ENCODE measurements at regions not wholly inside any gene's neighbourhood (a gene's known extent, or its start where the extent isn't known, plus 50 kb on each side); places are given as distances from the start of the nearest gene placed in this dataset.
"Not testable (repeated sequence)": the region's sequence is repeated elsewhere in the genome, so short reads cannot be mapped to it uniquely, and the experiment has no call there.

DNA sequence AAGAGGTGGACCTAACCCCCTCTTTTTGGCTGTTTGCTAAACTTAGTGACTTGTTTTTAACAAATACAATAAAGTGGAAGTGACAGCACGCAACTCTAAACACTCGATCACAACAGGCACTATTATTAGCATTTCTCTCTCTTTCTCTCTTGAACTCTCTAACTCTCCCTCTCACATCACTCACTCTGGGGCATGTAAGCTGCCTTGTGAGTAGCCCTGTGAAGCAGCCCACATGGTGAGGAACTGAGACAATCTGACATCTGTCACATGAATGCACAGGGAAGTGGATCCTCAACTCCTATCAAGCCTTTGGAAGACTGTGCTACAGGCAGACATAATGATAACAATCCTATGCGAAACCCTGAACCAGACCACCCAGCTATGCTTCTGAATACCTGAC lies 609.0 kb upstream of the CNTN5 start:
- Histone ChIP-seq H3K27me3 (ENCODE audit: control insufficient read depth, low read length) (no peaks in the 10 kb centered on the region), H3K4me3 (ENCODE audit: low read length) (no peak overlapping the region), H3K9me3 (ENCODE audit: control insufficient read depth, insufficient read depth, low read length) (no peaks in the 10 kb centered on the region), H3K27ac (ENCODE audit: low read depth, low read length) (no peak overlapping the region), H3K9me2 (replicated peaks; ENCODE audit: control insufficient read depth, low read length) (no peaks in the 10 kb centered on the region), H3K4me1 (ENCODE audit: control insufficient read depth, low read length) (no peaks in the 10 kb centered on the region), H3K4me2 (ENCODE audit: low read length) (no peak overlapping the region), H3K79me2 (ENCODE audit: control insufficient read depth, low read length) (no peaks in the 10 kb centered on the region), H4K20me1 (ENCODE audit: control insufficient read depth, insufficient read depth, low read depth, low read length) (no peaks in the 10 kb centered on the region), H3K36me3 (ENCODE audit: control insufficient read depth, low read length) (no peaks in the 10 kb centered on the region), H3F3A (ENCODE audit: control insufficient read depth, insufficient read depth) (no peaks in the 10 kb centered on the region)
- TF ChIP-seq EZH2phosphoT487 (IDR thresholded peaks at IDR 0.05; ENCODE audit: borderline replicate concordance, low read length) (no peak), CTCF (IDR thresholded peaks at IDR 0.05; ENCODE audit: low read depth, low read length, poor library complexity, severe bottlenecking) (no peak)

- Histone ChIP-seq H3K9me3 (ENCODE audit: control insufficient read depth, insufficient read depth, low read length) (no peaks in the 10 kb centered on the region; the same call in 1 of the 2 replicates), H3K4me1 (ENCODE audit: control insufficient read depth, low read length) (no peaks in the 10 kb centered on the region), H3K27ac (ENCODE audit: low read depth, low read length) (no peak overlapping the region), H3K36me3 (ENCODE audit: control insufficient read depth, low read length) (no peaks in the 10 kb centered on the region), H4K20me1 (ENCODE audit: control insufficient read depth, insufficient read depth, low read depth, low read length) (no peaks in the 10 kb centered on the region), H3K4me2 (ENCODE audit: low read length) (no peak overlapping the region), H3F3A (ENCODE audit: control insufficient read depth, insufficient read depth) (no peaks in the 10 kb centered on the region), H3K9me2 (replicated peaks; ENCODE audit: control insufficient read depth, low read length) (no peaks in the 10 kb centered on the region), H3K27me3 (ENCODE audit: control insufficient read depth, low read length) (no peaks in the 10 kb centered on the region), H3K79me2 (ENCODE audit: control insufficient read depth, low read length) (no peaks in the 10 kb centered on the region), H3K4me3 (ENCODE audit: low read length) (no peak overlapping the region)
- no peak for TF ChIP-seq CTCF (IDR thresholded peaks at IDR 0.05; ENCODE audit: low read depth, low read length, poor library complexity, severe bottlenecking)
- TF ChIP-seq EZH2phosphoT487 (IDR thresholded peaks at IDR 0.05; ENCODE audit: borderline replicate concordance, low read length): no peak
Observed at GRCh38 chr11:98417256-98417755, 603.4 kb upstream of the CNTN5 start.

- Histone ChIP-seq H3K4me2 (ENCODE audit: low read length) (no peak overlapping the region), H3K9me3 (ENCODE audit: control insufficient read depth, insufficient read depth, low read length) (no peaks in the 10 kb centered on the region; the same call in 1 of the 2 replicates), H3K27ac (ENCODE audit: low read depth, low read length) (no peak overlapping the region), H3K4me1 (ENCODE audit: control insufficient read depth, low read length) (no peaks in the 10 kb centered on the region), H3F3A (ENCODE audit: control insufficient read depth, insufficient read depth) (no peaks in the 10 kb centered on the region), H4K20me1 (ENCODE audit: control insufficient read depth, insufficient read depth, low read depth, low read length) (no peaks in the 10 kb centered on the region), H3K79me2 (ENCODE audit: control insufficient read depth, low read length) (no peaks in the 10 kb centered on the region), H3K36me3 (ENCODE audit: control insufficient read depth, low read length) (no peaks in the 10 kb centered on the region), H3K9me2 (replicated peaks; ENCODE audit: control insufficient read depth, low read length) (no peaks in the 10 kb centered on the region), H3K27me3 (ENCODE audit: control insufficient read depth, low read length) (no peaks in the 10 kb centered on the region), H3K4me3 (ENCODE audit: low read length) (no peak overlapping the region)
- TF ChIP-seq EZH2phosphoT487 (IDR thresholded peaks at IDR 0.05; ENCODE audit: borderline replicate concordance, low read length) (no peak), CTCF (IDR thresholded peaks at IDR 0.05; ENCODE audit: low read depth, low read length, poor library complexity, severe bottlenecking) (no peak)
Observed at GRCh38 chr11:98423933-98424332, 596.8 kb upstream of the CNTN5 start.

DNA sequence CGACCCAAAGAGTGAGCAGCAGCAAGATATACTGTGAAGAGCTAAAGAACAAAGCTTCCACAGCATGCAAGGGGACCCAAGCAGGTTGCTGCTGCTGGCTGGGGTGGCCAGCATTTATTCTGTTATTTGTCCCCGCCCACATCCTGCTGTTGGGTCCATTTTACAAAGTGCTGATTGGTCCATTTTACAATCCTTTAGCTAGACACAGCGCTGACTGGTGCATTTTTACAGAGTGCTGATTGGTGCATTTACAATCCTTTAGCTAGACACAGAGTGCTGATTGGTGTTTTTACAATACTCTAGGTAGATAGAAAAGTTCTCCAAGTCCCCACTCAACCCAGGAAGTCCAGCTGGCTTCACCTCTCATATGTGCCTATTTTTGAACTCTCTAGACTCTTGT lies 596.0 kb upstream of the CNTN5 start:
- H3K4me2 ChIP-seq (ENCODE audit: low read length); H3K9me3 ChIP-seq (ENCODE audit: control insufficient read depth, insufficient read depth, low read length); H4K20me1 ChIP-seq (ENCODE audit: control insufficient read depth, insufficient read depth, low read depth, low read length); H3K4me3 ChIP-seq (ENCODE audit: low read length); H3K36me3 ChIP-seq (ENCODE audit: control insufficient read depth, low read length); H3F3A ChIP-seq (ENCODE audit: control insufficient read depth, insufficient read depth); H3K4me1 ChIP-seq (ENCODE audit: control insufficient read depth, low read length); H3K27me3 ChIP-seq (ENCODE audit: control insufficient read depth, low read length); H3K27ac ChIP-seq (ENCODE audit: low read depth, low read length); H3K9me2 ChIP-seq (replicated peaks; ENCODE audit: control insufficient read depth, low read length); H3K79me2 ChIP-seq (ENCODE audit: control insufficient read depth, low read length): not testable (repeated sequence)
